GM18873 (cell line): ENCODE measurements at regions not wholly inside any gene's neighbourhood (a gene's known extent, or its start where the extent isn't known, plus 50 kb on each side); places are given as distances from the start of the nearest gene placed in this dataset.
A peak's percentile ranks its signal among the peaks of the same experiment; 100 is the strongest.

Source experiments
- ATAC-seq: cut with Tn5 transposase; IDR thresholded peaks from one replicate; pipeline ENCODE4 v1.9.1; 2021; ENCODE audit warnings: mild to moderate bottlenecking, moderate library complexity, moderate number of reproducible peaks; ENCODE audit not compliant: unreplicated experiment, low FRiP score

DNA sequence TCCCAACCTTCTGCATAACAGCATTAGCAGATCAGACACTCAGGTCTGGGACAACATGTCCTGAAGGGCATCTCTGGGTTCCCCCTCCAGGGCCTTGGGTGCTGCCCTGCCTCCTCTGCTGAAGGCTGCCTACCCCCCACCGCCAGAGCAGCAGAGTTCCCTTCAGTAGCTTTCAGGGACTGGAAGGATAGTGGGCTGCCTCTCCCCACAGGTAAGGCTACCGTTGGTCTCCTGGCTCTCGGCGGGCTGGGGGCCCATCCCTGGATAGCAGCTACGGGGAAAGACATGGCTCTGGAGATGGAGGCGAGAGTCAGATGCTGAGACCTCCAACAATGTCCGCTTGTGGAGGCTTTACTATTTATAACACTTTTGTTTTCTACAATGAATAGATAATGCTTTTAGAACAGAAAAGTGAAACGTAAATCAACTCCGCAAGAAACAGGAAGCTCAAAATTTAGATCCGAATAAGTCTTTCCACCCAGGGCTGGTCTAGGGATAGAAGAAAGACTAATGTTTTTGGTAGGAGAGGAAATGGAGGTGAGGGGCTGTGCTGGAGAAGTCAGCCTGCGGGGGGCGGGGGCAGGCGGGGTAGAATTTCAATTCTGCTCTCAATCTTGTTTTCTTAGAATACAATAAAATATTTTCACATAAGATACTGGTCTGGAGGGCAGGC, 58.4 kb downstream of the ARL4C start:
- no peak for ATAC-seq

GRCh38 chr2:234437642-234438304, 59.1 kb downstream of the ARL4C start:
- no peak for ATAC-seq

- ATAC-seq, result no peak
Observed at GRCh38 chr2:234436482-234436837, 60.4 kb downstream of the ARL4C start.

GRCh38 chr2:234435836-234436481, 60.9 kb downstream of the ARL4C start:
- no peak for ATAC-seq

- ATAC-seq, result no peak
Observed at GRCh38 chr2:234433201-234433600, 63.7 kb downstream of the ARL4C start.

DNA sequence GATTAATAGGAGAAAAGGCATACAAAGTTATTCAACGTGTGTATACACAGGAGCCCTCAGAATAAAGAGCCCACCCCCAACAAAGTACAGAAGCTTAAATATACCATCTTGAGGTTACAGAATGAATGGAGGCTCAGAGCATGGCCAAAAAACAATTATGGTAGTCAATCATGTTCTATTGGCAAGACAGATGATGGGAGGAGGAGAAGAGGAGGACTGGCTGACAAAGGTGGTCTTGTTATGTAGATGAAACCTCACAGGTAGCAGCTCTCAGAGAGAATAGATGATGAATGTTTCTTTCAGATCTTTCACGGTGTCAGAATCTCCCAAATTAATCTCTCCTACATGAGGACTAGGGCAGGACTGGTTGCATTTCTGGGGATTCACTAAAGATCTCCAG, 66.0 kb downstream of the ARL4C start:
- ATAC-seq, result no peak

- no peak for ATAC-seq
Observed at GRCh38 chr2:234429265-234429664, 67.6 kb downstream of the ARL4C start.

DNA sequence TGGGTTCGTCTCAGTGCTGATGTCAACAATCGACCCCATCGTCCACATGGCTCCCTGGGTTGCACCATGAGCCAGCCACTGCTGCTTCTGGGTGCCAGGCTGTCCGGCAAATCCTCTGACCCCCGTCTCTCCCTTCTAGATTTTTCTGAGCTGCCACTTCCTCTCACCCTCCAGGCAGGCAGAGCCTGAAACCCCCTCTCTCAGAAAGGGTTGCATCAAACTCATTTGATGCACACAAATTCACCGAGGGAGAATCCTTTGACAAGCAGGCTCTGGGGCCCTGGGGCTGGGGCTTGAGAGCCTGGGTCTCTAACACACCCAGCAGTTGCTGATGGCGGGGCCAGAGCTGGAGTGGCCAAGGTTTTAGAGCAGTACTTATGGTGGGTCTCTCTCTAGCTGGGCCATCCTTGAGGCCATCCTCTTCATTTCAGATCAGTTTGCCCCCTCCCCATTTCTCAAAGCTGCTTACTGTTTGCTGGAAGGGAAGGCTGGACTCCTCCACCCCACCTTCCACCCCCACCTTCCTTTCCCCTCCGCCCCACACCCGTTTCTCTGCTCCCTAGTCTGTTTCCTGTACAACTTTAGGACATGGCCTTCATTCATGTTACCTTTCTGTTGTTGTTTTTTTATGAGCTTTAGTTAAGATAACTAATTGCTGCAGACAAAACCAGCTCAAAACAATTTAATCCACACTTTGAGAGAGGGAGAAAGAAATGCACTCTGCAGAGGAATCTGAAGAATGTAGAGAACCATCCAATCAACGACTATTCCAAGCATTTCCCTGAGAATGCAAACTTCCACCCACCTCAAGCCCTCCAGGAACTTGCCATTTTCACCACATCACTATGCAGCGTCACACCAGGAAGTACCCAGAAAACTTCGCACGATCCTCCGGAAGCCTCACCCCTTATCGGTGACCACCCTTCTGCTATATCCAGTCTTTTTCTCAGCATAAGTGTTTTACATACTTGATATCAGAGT, 69.5 kb downstream of the ARL4C start:
- no peak for ATAC-seq

GRCh38 chr2:234426616-234427015, 70.3 kb downstream of the ARL4C start:
- ATAC-seq, result peak; percentile 12

GRCh38 chr2:234425639-234426603, 71.0 kb downstream of the ARL4C start:
- peak; percentile 87 for ATAC-seq

DNA sequence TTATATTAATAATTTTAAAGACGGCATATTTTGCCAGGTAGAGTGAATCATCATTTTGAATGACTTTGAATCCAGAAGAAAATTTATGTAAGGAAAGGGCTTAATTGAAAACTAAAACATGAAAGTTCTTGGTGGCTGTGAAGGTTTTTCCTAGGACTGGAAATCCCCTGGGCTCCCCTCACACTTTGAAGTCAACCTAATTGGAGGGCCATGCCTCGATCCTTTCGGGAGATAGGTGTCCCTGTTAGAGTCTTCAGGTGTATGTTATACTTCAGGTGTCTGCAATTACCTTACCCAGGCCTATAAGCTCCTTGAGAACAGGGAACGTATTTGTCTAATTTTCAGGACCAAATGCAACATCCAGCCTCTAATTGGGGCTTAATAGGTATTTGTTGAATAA, 73.0 kb downstream of the ARL4C start:
- ATAC-seq, result no peak

DNA sequence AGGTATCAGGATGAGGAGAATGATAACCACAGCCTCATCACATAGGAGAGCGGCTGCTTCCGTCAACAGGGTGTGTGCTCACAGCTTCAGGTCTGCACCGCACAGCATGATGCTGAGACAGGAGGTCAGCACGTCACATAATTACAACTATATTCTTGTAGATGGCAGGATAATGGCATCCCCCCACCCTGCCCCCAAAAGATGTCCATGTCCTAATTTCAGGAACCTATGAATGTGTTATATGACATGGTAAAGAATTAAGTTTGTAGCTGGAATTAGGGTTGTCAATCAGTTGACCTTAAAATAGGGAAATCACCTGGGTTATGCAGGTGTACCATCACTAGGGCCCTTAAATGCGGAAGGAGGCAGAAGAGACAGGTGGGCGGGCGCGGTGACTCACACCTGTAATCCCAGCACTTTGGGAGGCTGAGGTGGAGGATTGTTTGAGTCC, 73.9 kb downstream of the ARL4C start:
- ATAC-seq, result no peak

GRCh38 chr2:234422273-234422732, 74.6 kb downstream of the ARL4C start:
- ATAC-seq, result no peak

- ATAC-seq, result no peak
Observed at GRCh38 chr2:234420408-234420807, 76.5 kb downstream of the ARL4C start.

DNA sequence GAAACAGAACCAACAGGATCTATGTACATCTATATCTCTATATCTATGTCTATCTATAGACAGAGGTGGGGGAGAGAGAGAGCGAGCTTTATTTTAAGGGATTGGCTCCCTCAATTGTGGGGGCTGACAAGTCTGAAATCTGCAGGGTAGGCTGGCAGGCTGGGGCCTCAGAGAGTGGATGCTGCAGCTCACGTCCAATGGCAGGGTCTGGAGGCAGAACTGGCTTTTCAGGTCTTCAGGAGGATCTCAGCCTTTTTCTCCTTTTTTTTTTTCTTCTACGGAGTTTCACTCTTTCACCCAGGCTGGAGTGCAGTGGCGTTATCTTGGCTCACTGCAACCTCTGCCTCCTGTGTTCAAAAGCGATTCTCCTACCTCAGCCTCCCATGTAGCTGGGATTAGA, 77.2 kb downstream of the ARL4C start:
- no peak for ATAC-seq

GRCh38 chr2:234415706-234416105, 81.2 kb downstream of the ARL4C start:
- ATAC-seq, result no peak

- ATAC-seq, result no peak
Observed at GRCh38 chr2:234414596-234414995, 82.3 kb downstream of the ARL4C start.

DNA sequence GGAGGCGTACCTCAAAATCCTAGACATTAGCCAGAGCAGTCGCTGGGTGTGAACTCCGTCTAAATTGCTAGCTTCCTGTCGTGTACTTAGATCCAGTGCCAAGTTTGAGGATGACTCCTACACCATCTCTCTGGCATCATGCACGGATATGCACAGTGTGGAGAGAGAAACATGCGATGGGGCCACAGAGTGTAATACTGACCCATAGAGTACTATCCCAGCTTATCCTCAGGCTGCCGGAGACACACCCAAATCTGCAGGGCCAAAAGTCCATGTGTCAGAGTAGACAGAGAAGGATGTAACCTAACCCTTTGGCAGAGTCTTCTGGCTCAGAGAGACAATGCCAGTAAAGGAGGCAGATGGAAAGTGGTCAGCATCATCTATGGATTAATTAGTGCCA, 84.2 kb downstream of the ARL4C start:
- ATAC-seq, result no peak

GRCh38 chr2:234411793-234412192, 85.1 kb downstream of the ARL4C start:
- peak; percentile 88 for ATAC-seq
